ENCODE measurements at regions not wholly inside any gene's neighbourhood (a gene's known extent, or its start where the extent isn't known, plus 50 kb on each side); places are given as distances from the start of the nearest gene placed in this dataset.

DNA sequence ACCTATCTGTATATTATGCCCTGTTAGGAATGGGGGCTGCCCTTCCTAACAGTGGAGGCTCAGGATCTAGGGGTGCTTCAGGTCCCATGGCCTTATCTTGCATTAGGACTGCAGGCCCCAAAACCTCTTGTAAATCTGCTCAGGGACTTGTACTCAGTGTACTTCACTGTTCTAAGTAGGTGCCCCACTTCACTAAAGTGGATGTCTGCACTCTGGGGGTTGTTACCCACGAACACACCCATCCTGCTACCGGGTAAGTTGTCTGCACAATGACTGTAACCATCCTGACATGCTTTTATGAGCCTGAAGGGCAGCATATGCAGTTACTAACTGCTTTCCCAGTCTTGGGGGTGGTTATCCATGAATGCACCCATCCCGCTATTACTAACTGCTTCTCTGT, 163.0 kb downstream of the PTCSC3 start (continued):
- TF ChIP-seq PPARA (CRISPR knock-in tag; IDR thresholded peaks at IDR 0.05; ENCODE audit: borderline replicate concordance) (no peak), BACH2 (CRISPR knock-in tag; IDR thresholded peaks at IDR 0.05; ENCODE audit: borderline replicate concordance) (no peak), RARB (CRISPR knock-in tag; IDR thresholded peaks at IDR 0.05) (no peak), CSDC2 (CRISPR knock-in tag; IDR thresholded peaks at IDR 0.05) (no peak), TOX (CRISPR knock-in tag; IDR thresholded peaks at IDR 0.05; ENCODE audit: borderline replicate concordance) (no peak)

DNA sequence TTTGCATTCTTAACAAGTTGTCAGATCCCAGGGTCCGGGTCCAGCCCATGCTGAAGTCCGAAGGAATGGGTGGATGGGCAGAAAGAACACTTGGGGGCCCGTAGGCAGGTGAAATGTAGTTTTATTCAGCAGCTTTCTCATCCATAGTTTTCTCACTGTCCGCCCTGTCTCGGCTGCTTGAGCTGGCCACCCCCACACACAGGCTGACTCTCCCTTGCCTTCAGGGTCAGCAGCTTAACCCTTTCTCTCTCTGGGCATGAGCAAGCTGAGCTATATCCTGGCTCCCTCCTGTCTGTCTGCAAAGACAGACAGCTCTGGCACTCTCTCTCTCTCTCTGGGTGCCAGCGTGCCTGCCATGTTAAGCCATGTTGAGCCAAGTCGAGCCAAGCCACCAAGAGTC, 163.9 kb downstream of the PTCSC3 start:
- TF ChIP-seq RARB (CRISPR knock-in tag; IDR thresholded peaks at IDR 0.05), result no peak
- no peak for TF ChIP-seq ZFP30 (CRISPR knock-in tag; IDR thresholded peaks at IDR 0.05)
- TF ChIP-seq TCF4 (CRISPR knock-in tag; IDR thresholded peaks at IDR 0.05; ENCODE audit: borderline replicate concordance), result no peak
- TF ChIP-seq, protein P1, sequence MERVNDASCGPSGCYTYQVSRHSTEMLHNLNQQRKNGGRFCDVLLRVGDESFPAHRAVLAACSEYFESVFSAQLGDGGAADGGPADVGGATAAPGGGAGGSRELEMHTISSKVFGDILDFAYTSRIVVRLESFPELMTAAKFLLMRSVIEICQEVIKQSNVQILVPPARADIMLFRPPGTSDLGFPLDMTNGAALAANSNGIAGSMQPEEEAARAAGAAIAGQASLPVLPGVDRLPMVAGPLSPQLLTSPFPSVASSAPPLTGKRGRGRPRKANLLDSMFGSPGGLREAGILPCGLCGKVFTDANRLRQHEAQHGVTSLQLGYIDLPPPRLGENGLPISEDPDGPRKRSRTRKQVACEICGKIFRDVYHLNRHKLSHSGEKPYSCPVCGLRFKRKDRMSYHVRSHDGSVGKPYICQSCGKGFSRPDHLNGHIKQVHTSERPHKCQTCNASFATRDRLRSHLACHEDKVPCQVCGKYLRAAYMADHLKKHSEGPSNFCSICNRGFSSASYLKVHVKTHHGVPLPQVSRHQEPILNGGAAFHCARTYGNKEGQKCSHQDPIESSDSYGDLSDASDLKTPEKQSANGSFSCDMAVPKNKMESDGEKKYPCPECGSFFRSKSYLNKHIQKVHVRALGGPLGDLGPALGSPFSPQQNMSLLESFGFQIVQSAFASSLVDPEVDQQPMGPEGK (CRISPR knock-in tag; IDR thresholded peaks at IDR 0.05; ENCODE audit: borderline replicate concordance), result no peak
- TF ChIP-seq SNAI2 (CRISPR knock-in tag; IDR thresholded peaks at IDR 0.05), result no peak
- TF ChIP-seq PPARA (CRISPR knock-in tag; IDR thresholded peaks at IDR 0.05; ENCODE audit: borderline replicate concordance), result no peak
- TF ChIP-seq, protein P2, sequence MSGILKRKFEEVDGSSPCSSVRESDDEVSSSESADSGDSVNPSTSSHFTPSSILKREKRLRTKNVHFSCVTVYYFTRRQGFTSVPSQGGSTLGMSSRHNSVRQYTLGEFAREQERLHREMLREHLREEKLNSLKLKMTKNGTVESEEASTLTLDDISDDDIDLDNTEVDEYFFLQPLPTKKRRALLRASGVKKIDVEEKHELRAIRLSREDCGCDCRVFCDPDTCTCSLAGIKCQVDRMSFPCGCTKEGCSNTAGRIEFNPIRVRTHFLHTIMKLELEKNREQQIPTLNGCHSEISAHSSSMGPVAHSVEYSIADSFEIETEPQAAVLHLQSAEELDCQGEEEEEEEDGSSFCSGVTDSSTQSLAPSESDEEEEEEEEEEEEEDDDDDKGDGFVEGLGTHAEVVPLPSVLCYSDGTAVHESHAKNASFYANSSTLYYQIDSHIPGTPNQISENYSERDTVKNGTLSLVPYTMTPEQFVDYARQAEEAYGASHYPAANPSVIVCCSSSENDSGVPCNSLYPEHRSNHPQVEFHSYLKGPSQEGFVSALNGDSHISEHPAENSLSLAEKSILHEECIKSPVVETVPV (CRISPR knock-in tag; IDR thresholded peaks at IDR 0.05), result no peak
- TF ChIP-seq, protein P3, sequence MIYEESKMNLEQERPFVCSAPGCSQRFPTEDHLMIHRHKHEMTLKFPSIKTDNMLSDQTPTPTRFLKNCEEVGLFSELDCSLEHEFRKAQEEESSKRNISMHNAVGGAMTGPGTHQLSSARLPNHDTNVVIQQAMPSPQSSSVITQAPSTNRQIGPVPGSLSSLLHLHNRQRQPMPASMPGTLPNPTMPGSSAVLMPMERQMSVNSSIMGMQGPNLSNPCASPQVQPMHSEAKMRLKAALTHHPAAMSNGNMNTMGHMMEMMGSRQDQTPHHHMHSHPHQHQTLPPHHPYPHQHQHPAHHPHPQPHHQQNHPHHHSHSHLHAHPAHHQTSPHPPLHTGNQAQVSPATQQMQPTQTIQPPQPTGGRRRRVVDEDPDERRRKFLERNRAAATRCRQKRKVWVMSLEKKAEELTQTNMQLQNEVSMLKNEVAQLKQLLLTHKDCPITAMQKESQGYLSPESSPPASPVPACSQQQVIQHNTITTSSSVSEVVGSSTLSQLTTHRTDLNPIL (CRISPR knock-in tag; IDR thresholded peaks at IDR 0.05; ENCODE audit: low read depth), result no peak
- TF ChIP-seq ISL1 (CRISPR knock-in tag; IDR thresholded peaks at IDR 0.05), result no peak
- no peak for TF ChIP-seq ARNTL (CRISPR knock-in tag; IDR thresholded peaks at IDR 0.05; ENCODE audit: borderline replicate concordance, low read depth)
- TF ChIP-seq GLIS3 (CRISPR knock-in tag; IDR thresholded peaks at IDR 0.05), result no peak
- ATAC-seq, result no peak

DNA sequence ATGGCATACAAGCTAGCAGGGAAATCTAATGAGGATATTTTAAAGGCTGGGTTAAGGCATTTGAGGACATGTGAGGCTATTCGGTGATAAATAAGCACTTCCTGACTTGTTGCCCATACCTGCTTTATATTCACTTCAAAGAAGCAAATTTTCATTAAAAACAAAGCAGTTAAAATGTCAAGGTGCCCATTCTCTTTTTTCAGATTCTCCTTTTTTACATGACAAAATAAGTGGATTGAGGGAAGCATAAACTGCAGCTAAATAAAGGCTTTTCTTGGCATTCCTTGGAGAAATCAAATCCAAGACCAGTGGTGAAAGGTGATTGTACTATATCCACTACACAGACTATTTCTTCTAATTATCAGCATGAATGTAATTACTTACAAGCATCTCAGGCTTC, 166.9 kb downstream of the PTCSC3 start:
- no peak for ATAC-seq
- TF ChIP-seq CSDC2 (CRISPR knock-in tag; IDR thresholded peaks at IDR 0.05), result no peak
- no peak for TF ChIP-seq ARNTL (CRISPR knock-in tag; IDR thresholded peaks at IDR 0.05; ENCODE audit: borderline replicate concordance, low read depth)

DNA sequence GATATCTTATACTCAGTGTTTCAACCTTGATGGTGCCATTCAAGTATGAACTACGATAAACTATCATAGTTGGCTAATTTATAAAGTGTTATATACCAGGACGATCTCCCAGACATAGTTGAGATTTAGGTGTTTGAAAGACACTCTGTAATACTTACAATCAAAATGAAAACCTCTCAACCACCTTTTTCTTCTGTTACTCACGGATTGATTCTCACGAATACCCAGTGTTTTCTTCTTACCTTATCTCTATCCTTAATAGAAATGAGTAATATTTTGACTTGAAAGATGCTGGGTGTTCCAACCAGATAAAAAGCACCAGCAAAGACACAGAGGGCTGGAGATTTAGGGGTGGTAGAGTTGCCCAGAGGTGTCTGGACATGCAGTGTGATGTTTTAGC, 169.9 kb downstream of the PTCSC3 start:
- no peak for ATAC-seq
- TF ChIP-seq, protein P4, sequence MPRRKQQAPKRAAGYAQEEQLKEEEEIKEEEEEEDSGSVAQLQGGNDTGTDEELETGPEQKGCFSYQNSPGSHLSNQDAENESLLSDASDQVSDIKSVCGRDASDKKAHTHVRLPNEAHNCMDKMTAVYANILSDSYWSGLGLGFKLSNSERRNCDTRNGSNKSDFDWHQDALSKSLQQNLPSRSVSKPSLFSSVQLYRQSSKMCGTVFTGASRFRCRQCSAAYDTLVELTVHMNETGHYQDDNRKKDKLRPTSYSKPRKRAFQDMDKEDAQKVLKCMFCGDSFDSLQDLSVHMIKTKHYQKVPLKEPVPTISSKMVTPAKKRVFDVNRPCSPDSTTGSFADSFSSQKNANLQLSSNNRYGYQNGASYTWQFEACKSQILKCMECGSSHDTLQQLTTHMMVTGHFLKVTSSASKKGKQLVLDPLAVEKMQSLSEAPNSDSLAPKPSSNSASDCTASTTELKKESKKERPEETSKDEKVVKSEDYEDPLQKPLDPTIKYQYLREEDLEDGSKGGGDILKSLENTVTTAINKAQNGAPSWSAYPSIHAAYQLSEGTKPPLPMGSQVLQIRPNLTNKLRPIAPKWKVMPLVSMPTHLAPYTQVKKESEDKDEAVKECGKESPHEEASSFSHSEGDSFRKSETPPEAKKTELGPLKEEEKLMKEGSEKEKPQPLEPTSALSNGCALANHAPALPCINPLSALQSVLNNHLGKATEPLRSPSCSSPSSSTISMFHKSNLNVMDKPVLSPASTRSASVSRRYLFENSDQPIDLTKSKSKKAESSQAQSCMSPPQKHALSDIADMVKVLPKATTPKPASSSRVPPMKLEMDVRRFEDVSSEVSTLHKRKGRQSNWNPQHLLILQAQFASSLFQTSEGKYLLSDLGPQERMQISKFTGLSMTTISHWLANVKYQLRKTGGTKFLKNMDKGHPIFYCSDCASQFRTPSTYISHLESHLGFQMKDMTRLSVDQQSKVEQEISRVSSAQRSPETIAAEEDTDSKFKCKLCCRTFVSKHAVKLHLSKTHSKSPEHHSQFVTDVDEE (CRISPR knock-in tag; IDR thresholded peaks at IDR 0.05), result no peak
- TF ChIP-seq, protein P5, sequence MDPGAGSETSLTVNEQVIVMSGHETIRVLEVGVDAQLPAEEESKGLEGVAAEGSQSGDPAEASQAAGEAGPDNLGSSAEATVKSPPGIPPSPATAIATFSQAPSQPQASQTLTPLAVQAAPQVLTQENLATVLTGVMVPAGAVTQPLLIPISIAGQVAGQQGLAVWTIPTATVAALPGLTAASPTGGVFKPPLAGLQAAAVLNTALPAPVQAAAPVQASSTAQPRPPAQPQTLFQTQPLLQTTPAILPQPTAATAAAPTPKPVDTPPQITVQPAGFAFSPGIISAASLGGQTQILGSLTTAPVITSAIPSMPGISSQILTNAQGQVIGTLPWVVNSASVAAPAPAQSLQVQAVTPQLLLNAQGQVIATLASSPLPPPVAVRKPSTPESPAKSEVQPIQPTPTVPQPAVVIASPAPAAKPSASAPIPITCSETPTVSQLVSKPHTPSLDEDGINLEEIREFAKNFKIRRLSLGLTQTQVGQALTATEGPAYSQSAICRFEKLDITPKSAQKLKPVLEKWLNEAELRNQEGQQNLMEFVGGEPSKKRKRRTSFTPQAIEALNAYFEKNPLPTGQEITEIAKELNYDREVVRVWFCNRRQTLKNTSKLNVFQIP (CRISPR knock-in tag; IDR thresholded peaks at IDR 0.05; ENCODE audit: borderline replicate concordance, low read depth), result no peak
- TF ChIP-seq TCF4 (CRISPR knock-in tag; IDR thresholded peaks at IDR 0.05; ENCODE audit: borderline replicate concordance), result no peak
- TF ChIP-seq ARNTL (CRISPR knock-in tag; IDR thresholded peaks at IDR 0.05; ENCODE audit: borderline replicate concordance, low read depth), result no peak
- no peak for TF ChIP-seq BACH2 (CRISPR knock-in tag; IDR thresholded peaks at IDR 0.05; ENCODE audit: borderline replicate concordance)
- no peak for TF ChIP-seq ZFP30 (CRISPR knock-in tag; IDR thresholded peaks at IDR 0.05)
- TF ChIP-seq GLIS3 (CRISPR knock-in tag; IDR thresholded peaks at IDR 0.05), result no peak
- TF ChIP-seq, protein P2 (CRISPR knock-in tag; IDR thresholded peaks at IDR 0.05), result no peak
- no peak for TF ChIP-seq RARB (CRISPR knock-in tag; IDR thresholded peaks at IDR 0.05)
- no peak for TF ChIP-seq PPARA (CRISPR knock-in tag; IDR thresholded peaks at IDR 0.05; ENCODE audit: borderline replicate concordance)
- no peak for TF ChIP-seq CSDC2 (CRISPR knock-in tag; IDR thresholded peaks at IDR 0.05)
- no peak for TF ChIP-seq ZFP3 (CRISPR knock-in tag; IDR thresholded peaks at IDR 0.05)
- TF ChIP-seq, protein P3 (CRISPR knock-in tag; IDR thresholded peaks at IDR 0.05; ENCODE audit: low read depth), result no peak
- no peak for TF ChIP-seq ZC3H10 (CRISPR knock-in tag; IDR thresholded peaks at IDR 0.05)
- no peak for TF ChIP-seq ZNF8 (CRISPR knock-in tag; IDR thresholded peaks at IDR 0.05)
- TF ChIP-seq OSR1 (CRISPR knock-in tag; IDR thresholded peaks at IDR 0.05), result no peak
